Suprapubic skin (tissue), 4 donors: ENCODE measurements at regions not wholly inside any gene's neighbourhood (a gene's known extent, or its start where the extent isn't known, plus 50 kb on each side); places are given as distances from the start of the nearest gene placed in this dataset.

Experiments
- EP300 ChIP-seq: sonication (generic); formaldehyde crosslinking; IDR thresholded peaks from one replicate; pipeline ENCODE4 v1.6.1; 2017; ENCODE audit warnings: antibody characterized with exemption
- POLR2A ChIP-seq, 2 donors: fragments of 450-650 bp; IDR thresholded peaks; one replicate each; pipeline ENCODE4 v1.6.1; 2017; ENCODE audit warnings: antibody characterized with exemption in 2 of 2, mild to moderate bottlenecking in 2 of 2, moderate library complexity in 2 of 2
- POLR2AphosphoS5 ChIP-seq, 3 donors: sonication (generic); formaldehyde crosslinking; IDR thresholded peaks; one replicate each; pipeline ENCODE4 v1.6.1; 2017; ENCODE audit warnings: antibody characterized with exemption in 3 of 3
- TF ChIP-seq, protein P1 (sequence below), 2 donors: fragments of 200-600 bp in 1 of 2; fragments of 450-650 bp in 1 of 2; sonication (generic) in 1 of 2; IDR thresholded peaks; one replicate each; pipeline ENCODE4 v1.5.1; 2016 to 2019; ENCODE audit warnings: antibody characterized with exemption in 2 of 2, mild to moderate bottlenecking in 1 of 2, moderate library complexity in 1 of 2

DNA sequence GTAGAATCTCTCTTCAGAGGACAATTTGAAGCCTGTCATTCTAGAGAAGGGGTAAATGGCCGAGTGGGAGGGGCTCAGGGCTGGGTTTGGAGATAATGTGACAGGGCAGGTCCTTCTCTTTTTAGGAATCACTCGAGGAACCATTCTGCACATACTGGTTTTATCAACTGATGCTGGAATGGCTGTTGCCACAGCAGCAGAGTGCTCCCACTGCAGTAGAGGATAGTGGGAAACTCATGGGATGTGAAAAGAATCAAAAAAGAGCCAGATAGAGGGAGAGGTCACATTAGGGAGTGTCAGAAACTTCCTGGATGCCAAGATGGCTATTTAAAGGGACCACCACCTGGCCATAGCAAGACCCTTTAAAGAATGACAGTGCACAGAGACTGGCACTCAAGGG is 105.3 kb downstream of the NAV1 start:
- TF ChIP-seq, protein P1, sequence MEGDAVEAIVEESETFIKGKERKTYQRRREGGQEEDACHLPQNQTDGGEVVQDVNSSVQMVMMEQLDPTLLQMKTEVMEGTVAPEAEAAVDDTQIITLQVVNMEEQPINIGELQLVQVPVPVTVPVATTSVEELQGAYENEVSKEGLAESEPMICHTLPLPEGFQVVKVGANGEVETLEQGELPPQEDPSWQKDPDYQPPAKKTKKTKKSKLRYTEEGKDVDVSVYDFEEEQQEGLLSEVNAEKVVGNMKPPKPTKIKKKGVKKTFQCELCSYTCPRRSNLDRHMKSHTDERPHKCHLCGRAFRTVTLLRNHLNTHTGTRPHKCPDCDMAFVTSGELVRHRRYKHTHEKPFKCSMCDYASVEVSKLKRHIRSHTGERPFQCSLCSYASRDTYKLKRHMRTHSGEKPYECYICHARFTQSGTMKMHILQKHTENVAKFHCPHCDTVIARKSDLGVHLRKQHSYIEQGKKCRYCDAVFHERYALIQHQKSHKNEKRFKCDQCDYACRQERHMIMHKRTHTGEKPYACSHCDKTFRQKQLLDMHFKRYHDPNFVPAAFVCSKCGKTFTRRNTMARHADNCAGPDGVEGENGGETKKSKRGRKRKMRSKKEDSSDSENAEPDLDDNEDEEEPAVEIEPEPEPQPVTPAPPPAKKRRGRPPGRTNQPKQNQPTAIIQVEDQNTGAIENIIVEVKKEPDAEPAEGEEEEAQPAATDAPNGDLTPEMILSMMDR (IDR thresholded peaks at IDR 0.05): no peak
- TF ChIP-seq POLR2AphosphoS5 (IDR thresholded peaks at IDR 0.05) (no peak), POLR2A (IDR thresholded peaks at IDR 0.05) (no peak), EP300 (no peak)
